HEK293 (cell line): ENCODE measurements at regions not wholly inside any gene's neighbourhood (a gene's known extent, or its start where the extent isn't known, plus 50 kb on each side); places are given as distances from the start of the nearest gene placed in this dataset.

Experiments used
- CTCF ChIA-PET: fragments of 350-600 bp; formaldehyde crosslinking; extraction: SDS; loops from one replicate; lab custom pipeline; 2021; ENCODE audit warnings: antibody characterized with exemption; lab: Yijun Ruan, JAX
- POLR2A ChIA-PET: fragments of 300-600 bp; formaldehyde crosslinking; extraction: SDS; loops from one replicate; lab custom pipeline; 2020; ENCODE audit warnings: antibody characterized with exemption, inconsistent platforms; lab: Yijun Ruan, JAX
- H3K27ac ChIP-seq: fragments of 200-500 bp; sonication (Bioruptor generic); 2 replicates; pipeline ENCODE4 v1.5.1; 2014; ENCODE audit warnings: low read depth, low read length, control low read depth, inconsistent platforms; ENCODE audit errors: extremely low read depth
- H3K36me3 ChIP-seq, 2 experiments: fragments of 200-500 bp in 1 of 2; sonication (Bioruptor generic) in 1 of 2; 1 replicate in 1 of 2; 2 replicates in 1 of 2; pipeline ENCODE4 v1.5.1; 2014 to 2017; ENCODE audit warnings: inconsistent platforms in 2 of 2, low read length in 2 of 2; ENCODE audit not compliant: control insufficient read depth in 2 of 2, insufficient read depth in 1 of 2
- H3K4me1 ChIP-seq: fragments of 200-500 bp; sonication (Bioruptor generic); 2 replicates; pipeline ENCODE4 v1.5.1; 2014; ENCODE audit warnings: mild to moderate bottlenecking, low read length, inconsistent platforms; ENCODE audit not compliant: control insufficient read depth, insufficient read depth
- H3K4me3 ChIP-seq: 2 replicates; pipeline ENCODE4 v1.5.1; 2011; ENCODE audit warnings: low read depth, mild to moderate bottlenecking, control low read depth, low read length, moderate library complexity
- H3K9me3 ChIP-seq: fragments of 200-500 bp; sonication (Bioruptor generic); 2 replicates; pipeline ENCODE4 v1.5.1; 2014; ENCODE audit warnings: low read depth, low read length, inconsistent platforms; ENCODE audit not compliant: control insufficient read depth, insufficient read depth
- BCL11A ChIP-seq: fragments of 450-650 bp; formaldehyde crosslinking; IDR thresholded peaks from 2 replicates; pipeline ENCODE4 v1.5.1; 2016; ENCODE audit warnings: low read depth, missing biosample characterization, missing genetic modification characterization
- GLI2 ChIP-seq: fragments of 450-650 bp; formaldehyde crosslinking; IDR thresholded peaks from 2 replicates; pipeline ENCODE4; 2017; ENCODE audit warnings: missing biosample characterization, missing genetic modification characterization, low read depth, borderline replicate concordance
- GLIS1 ChIP-seq: fragments of 450-650 bp; formaldehyde crosslinking; IDR thresholded peaks from 2 replicates; pipeline ENCODE4 v1.5.1; 2016; ENCODE audit warnings: missing biosample characterization, missing genetic modification characterization
- KLF10 ChIP-seq: fragments of 450-650 bp; IDR thresholded peaks from 2 replicates; pipeline ENCODE4 v1.5.1; 2018; ENCODE audit warnings: missing biosample characterization, mild to moderate bottlenecking, missing genetic modification characterization
- KLF16 ChIP-seq: fragments of 450-650 bp; formaldehyde crosslinking; IDR thresholded peaks from 2 replicates; pipeline ENCODE4 v1.5.1; 2017; ENCODE audit warnings: missing biosample characterization, missing genetic modification characterization
- PRDM1 ChIP-seq: fragments of 450-650 bp; formaldehyde crosslinking; IDR thresholded peaks from 2 replicates; pipeline ENCODE4; 2016; ENCODE audit warnings: missing biosample characterization, missing genetic modification characterization
- RBAK ChIP-seq: fragments of 450-650 bp; formaldehyde crosslinking; IDR thresholded peaks from 2 replicates; pipeline ENCODE4 v1.5.1; 2016; ENCODE audit warnings: missing biosample characterization, missing genetic modification characterization
- YY1 ChIP-seq: fragments of 450-650 bp; formaldehyde crosslinking; IDR thresholded peaks from 2 replicates; pipeline ENCODE4 v1.5.1; 2018; ENCODE audit warnings: missing biosample characterization, missing genetic modification characterization
- ZBTB1 ChIP-seq: fragments of 450-650 bp; formaldehyde crosslinking; IDR thresholded peaks from 2 replicates; pipeline ENCODE4 v1.5.1; 2016; ENCODE audit warnings: missing biosample characterization, missing genetic modification characterization
- ZNF211 ChIP-seq: fragments of 450-650 bp; formaldehyde crosslinking; IDR thresholded peaks from 2 replicates; pipeline ENCODE4 v1.5.1; 2016; ENCODE audit warnings: low read depth, missing biosample characterization, missing genetic modification characterization
- ZNF223 ChIP-seq: fragments of 450-650 bp; formaldehyde crosslinking; IDR thresholded peaks from 2 replicates; pipeline ENCODE4 v1.5.1; 2016; ENCODE audit warnings: missing biosample characterization, missing genetic modification characterization
- ZNF302 ChIP-seq: fragments of 450-650 bp; formaldehyde crosslinking; IDR thresholded peaks from 2 replicates; pipeline ENCODE4 v1.5.1; 2016; ENCODE audit warnings: missing biosample characterization, missing genetic modification characterization, low read depth
- ZNF416 ChIP-seq: fragments of 450-650 bp; formaldehyde crosslinking; IDR thresholded peaks from 2 replicates; pipeline ENCODE4 v1.5.1; 2016; ENCODE audit warnings: missing biosample characterization, missing genetic modification characterization
- ZNF426 ChIP-seq: fragments of 450-650 bp; formaldehyde crosslinking; IDR thresholded peaks from 2 replicates; pipeline ENCODE4 v1.5.1; 2017; ENCODE audit warnings: missing biosample characterization, missing genetic modification characterization, mild to moderate bottlenecking, inconsistent platforms, moderate library complexity
- ZNF529 ChIP-seq: fragments of 450-650 bp; formaldehyde crosslinking; IDR thresholded peaks from 2 replicates; pipeline ENCODE4 v1.5.1; 2017; ENCODE audit warnings: missing genetic modification characterization, missing biosample characterization; ENCODE audit not compliant: insufficient replicate concordance
- ZNF544 ChIP-seq: fragments of 450-650 bp; formaldehyde crosslinking; IDR thresholded peaks from 2 replicates; pipeline ENCODE4 v1.5.0; 2017; ENCODE audit warnings: missing biosample characterization, missing genetic modification characterization
- ZNF549 ChIP-seq: fragments of 450-650 bp; IDR thresholded peaks from 2 replicates; pipeline ENCODE4 v1.5.1; 2018; ENCODE audit warnings: missing biosample characterization, missing genetic modification characterization, mild to moderate bottlenecking, inconsistent platforms, moderate library complexity
- ZNF623 ChIP-seq: fragments of 450-650 bp; formaldehyde crosslinking; IDR thresholded peaks from 2 replicates; pipeline ENCODE4 v1.5.1; 2016; ENCODE audit warnings: missing biosample characterization, missing genetic modification characterization
- ZNF768 ChIP-seq: fragments of 450-650 bp; formaldehyde crosslinking; IDR thresholded peaks from 2 replicates; pipeline ENCODE4 v1.5.1; 2018; ENCODE audit warnings: missing biosample characterization, mild to moderate bottlenecking, missing genetic modification characterization
- ZNF785 ChIP-seq: fragments of 450-650 bp; formaldehyde crosslinking; IDR thresholded peaks from 2 replicates; pipeline ENCODE4 v1.5.1; 2016; ENCODE audit warnings: missing biosample characterization, missing genetic modification characterization
- TF ChIP-seq, protein P1 (sequence below): fragments of 450-650 bp; formaldehyde crosslinking; IDR thresholded peaks from 2 replicates; pipeline ENCODE4 v1.5.1; 2017; ENCODE audit warnings: missing biosample characterization, missing genetic modification characterization
- TF ChIP-seq, protein P2 (sequence below): fragments of 450-650 bp; formaldehyde crosslinking; IDR thresholded peaks from 2 replicates; pipeline ENCODE4 v1.5.1; 2016; ENCODE audit warnings: missing biosample characterization, missing genetic modification characterization
- TF ChIP-seq, protein P3 (sequence below): fragments of 450-650 bp; formaldehyde crosslinking; IDR thresholded peaks from 2 replicates; pipeline ENCODE4 v1.5.1; 2016; ENCODE audit warnings: missing biosample characterization, missing genetic modification characterization
- TF ChIP-seq, protein P4 (sequence below): fragments of 450-650 bp; IDR thresholded peaks from 2 replicates; pipeline ENCODE4 v1.5.1; 2018; ENCODE audit warnings: missing biosample characterization, missing genetic modification characterization
- TF ChIP-seq, protein P5 (sequence below): fragments of 450-650 bp; formaldehyde crosslinking; IDR thresholded peaks from 2 replicates; pipeline ENCODE4 v1.5.1; 2016; ENCODE audit warnings: missing biosample characterization, missing genetic modification characterization
- TF ChIP-seq, protein P6 (sequence below): fragments of 450-650 bp; formaldehyde crosslinking; IDR thresholded peaks from 2 replicates; pipeline ENCODE4 v1.5.1; 2016; ENCODE audit warnings: missing biosample characterization, missing genetic modification characterization

DNA sequence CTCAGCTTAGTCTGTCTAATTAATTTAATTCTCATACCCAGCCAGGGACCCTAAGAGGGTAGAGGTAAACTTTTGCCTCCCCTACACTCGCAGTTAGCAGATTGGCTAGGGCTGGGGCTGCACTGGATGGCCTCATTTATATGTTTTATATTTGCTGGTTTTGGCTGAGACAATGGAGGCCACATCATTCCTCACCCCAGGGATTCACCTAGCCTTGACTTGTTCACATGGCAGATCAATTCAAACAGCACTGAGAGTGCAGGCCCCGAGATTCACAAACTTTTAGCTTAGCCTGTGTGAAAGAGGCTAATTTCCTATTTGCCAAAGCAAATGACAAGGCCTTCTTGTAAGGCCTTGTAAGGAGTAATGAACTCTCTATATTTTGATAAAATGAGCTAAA lies 844.4 kb downstream of the ARAP2 start:
- no peaks in the 10 kb centered on the region for H3K36me3 ChIP-seq
- no peak overlapping the region for H3K4me3 ChIP-seq
- no peaks in the 10 kb centered on the region for H3K4me1 ChIP-seq
- TF ChIP-seq GLIS1 (tag by site-specific recombination), result no peak
- no peak for TF ChIP-seq ZNF211 (tag by site-specific recombination)
- no peak for TF ChIP-seq ZNF302 (tag by site-specific recombination)
- TF ChIP-seq, protein P1, sequence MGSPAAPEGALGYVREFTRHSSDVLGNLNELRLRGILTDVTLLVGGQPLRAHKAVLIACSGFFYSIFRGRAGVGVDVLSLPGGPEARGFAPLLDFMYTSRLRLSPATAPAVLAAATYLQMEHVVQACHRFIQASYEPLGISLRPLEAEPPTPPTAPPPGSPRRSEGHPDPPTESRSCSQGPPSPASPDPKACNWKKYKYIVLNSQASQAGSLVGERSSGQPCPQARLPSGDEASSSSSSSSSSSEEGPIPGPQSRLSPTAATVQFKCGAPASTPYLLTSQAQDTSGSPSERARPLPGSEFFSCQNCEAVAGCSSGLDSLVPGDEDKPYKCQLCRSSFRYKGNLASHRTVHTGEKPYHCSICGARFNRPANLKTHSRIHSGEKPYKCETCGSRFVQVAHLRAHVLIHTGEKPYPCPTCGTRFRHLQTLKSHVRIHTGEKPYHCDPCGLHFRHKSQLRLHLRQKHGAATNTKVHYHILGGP (tag by site-specific recombination), result no peak
- TF ChIP-seq ZNF768, result no peak
- no peak for TF ChIP-seq KLF10 (tag by site-specific recombination)
- no peak for TF ChIP-seq PRDM1 (tag by site-specific recombination)
- TF ChIP-seq ZNF529 (tag by site-specific recombination), result no peak
- no peak for TF ChIP-seq ZNF223
- TF ChIP-seq, protein P2, sequence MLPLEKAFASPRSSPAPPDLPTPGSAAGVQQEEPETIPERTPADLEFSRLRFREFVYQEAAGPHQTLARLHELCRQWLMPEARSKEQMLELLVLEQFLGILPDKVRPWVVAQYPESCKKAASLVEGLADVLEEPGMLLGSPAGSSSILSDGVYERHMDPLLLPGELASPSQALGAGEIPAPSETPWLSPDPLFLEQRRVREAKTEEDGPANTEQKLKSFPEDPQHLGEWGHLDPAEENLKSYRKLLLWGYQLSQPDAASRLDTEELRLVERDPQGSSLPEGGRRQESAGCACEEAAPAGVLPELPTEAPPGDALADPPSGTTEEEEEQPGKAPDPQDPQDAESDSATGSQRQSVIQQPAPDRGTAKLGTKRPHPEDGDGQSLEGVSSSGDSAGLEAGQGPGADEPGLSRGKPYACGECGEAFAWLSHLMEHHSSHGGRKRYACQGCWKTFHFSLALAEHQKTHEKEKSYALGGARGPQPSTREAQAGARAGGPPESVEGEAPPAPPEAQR, result no peak
- no peak for TF ChIP-seq GLI2 (tag by site-specific recombination)
- TF ChIP-seq RBAK, result no peak
- TF ChIP-seq, protein P3, sequence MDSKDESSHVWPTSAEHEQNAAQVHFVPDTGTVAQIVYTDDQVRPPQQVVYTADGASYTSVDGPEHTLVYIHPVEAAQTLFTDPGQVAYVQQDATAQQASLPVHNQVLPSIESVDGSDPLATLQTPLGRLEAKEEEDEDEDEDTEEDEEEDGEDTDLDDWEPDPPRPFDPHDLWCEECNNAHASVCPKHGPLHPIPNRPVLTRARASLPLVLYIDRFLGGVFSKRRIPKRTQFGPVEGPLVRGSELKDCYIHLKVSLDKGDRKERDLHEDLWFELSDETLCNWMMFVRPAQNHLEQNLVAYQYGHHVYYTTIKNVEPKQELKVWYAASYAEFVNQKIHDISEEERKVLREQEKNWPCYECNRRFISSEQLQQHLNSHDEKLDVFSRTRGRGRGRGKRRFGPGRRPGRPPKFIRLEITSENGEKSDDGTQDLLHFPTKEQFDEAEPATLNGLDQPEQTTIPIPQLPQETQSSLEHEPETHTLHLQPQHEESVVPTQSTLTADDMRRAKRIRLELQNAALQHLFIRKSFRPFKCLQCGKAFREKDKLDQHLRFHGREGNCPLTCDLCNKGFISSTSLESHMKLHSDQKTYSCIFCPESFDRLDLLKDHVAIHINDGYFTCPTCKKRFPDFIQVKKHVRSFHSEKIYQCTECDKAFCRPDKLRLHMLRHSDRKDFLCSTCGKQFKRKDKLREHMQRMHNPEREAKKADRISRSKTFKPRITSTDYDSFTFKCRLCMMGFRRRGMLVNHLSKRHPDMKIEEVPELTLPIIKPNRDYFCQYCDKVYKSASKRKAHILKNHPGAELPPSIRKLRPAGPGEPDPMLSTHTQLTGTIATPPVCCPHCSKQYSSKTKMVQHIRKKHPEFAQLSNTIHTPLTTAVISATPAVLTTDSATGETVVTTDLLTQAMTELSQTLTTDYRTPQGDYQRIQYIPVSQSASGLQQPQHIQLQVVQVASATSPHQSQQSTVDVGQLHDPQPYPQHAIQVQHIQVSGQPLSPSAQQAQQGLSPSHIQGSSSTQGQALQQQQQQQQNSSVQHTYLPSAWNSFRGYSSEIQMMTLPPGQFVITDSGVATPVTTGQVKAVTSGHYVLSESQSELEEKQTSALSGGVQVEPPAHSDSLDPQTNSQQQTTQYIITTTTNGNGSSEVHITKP (tag by site-specific recombination), result no peak
- TF ChIP-seq, all 188 proteins: peak for 0
- Histone ChIP-seq H3K27ac (no peak overlapping the region), H3K9me3 (no peaks in the 10 kb centered on the region)
- ChIA-PET POLR2A (no interaction called here), CTCF (interaction anchor here (0.7 kb wide), 1 partner anchor 460 kb away, joined by 3 read pairs; no protein-coding TSS in a partner anchor)

DNA sequence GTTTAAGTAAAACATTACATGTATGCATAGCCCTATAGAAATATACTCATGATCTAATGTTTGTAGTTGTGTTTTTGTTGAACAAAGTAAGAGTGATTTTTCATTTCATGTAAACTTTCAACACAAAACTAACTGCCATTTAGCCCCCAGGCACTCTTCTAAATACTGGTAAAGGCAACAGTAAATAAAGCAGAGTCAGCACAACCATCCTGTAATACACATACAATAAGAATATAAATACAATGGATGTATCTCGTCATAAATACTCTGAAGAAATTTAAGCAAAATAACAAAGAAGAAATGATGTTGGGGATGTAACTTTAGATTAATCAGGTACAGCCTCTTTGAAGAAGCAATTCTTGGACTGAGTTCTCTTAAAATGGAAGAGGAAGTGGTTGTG lies 821.2 kb downstream of the ARAP2 start:
- H3K36me3 ChIP-seq, result no peaks in the 10 kb centered on the region
- ChIA-PET CTCF (no interaction called here), POLR2A (no interaction called here)
- no peaks in the 10 kb centered on the region for H3K4me1 ChIP-seq
- no peak overlapping the region for H3K4me3 ChIP-seq
- no peaks in the 10 kb centered on the region for H3K9me3 ChIP-seq
- H3K27ac ChIP-seq, result no peak overlapping the region
- TF ChIP-seq, protein P4, sequence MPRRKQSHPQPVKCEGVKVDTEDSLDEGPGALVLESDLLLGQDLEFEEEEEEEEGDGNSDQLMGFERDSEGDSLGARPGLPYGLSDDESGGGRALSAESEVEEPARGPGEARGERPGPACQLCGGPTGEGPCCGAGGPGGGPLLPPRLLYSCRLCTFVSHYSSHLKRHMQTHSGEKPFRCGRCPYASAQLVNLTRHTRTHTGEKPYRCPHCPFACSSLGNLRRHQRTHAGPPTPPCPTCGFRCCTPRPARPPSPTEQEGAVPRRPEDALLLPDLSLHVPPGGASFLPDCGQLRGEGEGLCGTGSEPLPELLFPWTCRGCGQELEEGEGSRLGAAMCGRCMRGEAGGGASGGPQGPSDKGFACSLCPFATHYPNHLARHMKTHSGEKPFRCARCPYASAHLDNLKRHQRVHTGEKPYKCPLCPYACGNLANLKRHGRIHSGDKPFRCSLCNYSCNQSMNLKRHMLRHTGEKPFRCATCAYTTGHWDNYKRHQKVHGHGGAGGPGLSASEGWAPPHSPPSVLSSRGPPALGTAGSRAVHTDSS (tag by site-specific recombination), result no peak
- no peak for TF ChIP-seq ZNF623 (tag by site-specific recombination)
- TF ChIP-seq ZNF544, result no peak
- no peak for TF ChIP-seq YY1 (tag by site-specific recombination)
- TF ChIP-seq ZNF416 (tag by site-specific recombination), result no peak
- TF ChIP-seq BCL11A (tag by site-specific recombination), result no peak
- no peak for TF ChIP-seq ZNF426
- TF ChIP-seq, protein P5, sequence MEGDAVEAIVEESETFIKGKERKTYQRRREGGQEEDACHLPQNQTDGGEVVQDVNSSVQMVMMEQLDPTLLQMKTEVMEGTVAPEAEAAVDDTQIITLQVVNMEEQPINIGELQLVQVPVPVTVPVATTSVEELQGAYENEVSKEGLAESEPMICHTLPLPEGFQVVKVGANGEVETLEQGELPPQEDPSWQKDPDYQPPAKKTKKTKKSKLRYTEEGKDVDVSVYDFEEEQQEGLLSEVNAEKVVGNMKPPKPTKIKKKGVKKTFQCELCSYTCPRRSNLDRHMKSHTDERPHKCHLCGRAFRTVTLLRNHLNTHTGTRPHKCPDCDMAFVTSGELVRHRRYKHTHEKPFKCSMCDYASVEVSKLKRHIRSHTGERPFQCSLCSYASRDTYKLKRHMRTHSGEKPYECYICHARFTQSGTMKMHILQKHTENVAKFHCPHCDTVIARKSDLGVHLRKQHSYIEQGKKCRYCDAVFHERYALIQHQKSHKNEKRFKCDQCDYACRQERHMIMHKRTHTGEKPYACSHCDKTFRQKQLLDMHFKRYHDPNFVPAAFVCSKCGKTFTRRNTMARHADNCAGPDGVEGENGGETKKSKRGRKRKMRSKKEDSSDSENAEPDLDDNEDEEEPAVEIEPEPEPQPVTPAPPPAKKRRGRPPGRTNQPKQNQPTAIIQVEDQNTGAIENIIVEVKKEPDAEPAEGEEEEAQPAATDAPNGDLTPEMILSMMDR (tag by site-specific recombination), result no peak
- TF ChIP-seq ZBTB1, result no peak
- TF ChIP-seq ZNF549, result no peak
- TF ChIP-seq, protein P6, sequence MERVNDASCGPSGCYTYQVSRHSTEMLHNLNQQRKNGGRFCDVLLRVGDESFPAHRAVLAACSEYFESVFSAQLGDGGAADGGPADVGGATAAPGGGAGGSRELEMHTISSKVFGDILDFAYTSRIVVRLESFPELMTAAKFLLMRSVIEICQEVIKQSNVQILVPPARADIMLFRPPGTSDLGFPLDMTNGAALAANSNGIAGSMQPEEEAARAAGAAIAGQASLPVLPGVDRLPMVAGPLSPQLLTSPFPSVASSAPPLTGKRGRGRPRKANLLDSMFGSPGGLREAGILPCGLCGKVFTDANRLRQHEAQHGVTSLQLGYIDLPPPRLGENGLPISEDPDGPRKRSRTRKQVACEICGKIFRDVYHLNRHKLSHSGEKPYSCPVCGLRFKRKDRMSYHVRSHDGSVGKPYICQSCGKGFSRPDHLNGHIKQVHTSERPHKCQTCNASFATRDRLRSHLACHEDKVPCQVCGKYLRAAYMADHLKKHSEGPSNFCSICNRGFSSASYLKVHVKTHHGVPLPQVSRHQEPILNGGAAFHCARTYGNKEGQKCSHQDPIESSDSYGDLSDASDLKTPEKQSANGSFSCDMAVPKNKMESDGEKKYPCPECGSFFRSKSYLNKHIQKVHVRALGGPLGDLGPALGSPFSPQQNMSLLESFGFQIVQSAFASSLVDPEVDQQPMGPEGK (tag by site-specific recombination), result no peak
- no peak for TF ChIP-seq ZNF785
- no peak for TF ChIP-seq KLF16 (tag by site-specific recombination)
